ENCODE measurements at regions not wholly inside any gene's neighbourhood (a gene's known extent, or its start where the extent isn't known, plus 50 kb on each side); places are given as distances from the start of the nearest gene placed in this dataset.
A peak's percentile ranks its signal among the peaks of the same experiment; 100 is the strongest.

GRCh38 chr5:88399561-88399960 is 130.9 kb upstream of the TMEM161B start:
- Histone ChIP-seq H3K4me3 (no peak overlapping the region), H3K36me3 (no peaks in the 10 kb centered on the region), H3K27ac (no peak overlapping the region), H3K4me1 (no peaks in the 10 kb centered on the region), H3K27me3 (no peaks in the 10 kb centered on the region), H3K9me3 (no peaks in the 10 kb centered on the region)
- no peak for DNase-seq
- TF ChIP-seq, protein P1, sequence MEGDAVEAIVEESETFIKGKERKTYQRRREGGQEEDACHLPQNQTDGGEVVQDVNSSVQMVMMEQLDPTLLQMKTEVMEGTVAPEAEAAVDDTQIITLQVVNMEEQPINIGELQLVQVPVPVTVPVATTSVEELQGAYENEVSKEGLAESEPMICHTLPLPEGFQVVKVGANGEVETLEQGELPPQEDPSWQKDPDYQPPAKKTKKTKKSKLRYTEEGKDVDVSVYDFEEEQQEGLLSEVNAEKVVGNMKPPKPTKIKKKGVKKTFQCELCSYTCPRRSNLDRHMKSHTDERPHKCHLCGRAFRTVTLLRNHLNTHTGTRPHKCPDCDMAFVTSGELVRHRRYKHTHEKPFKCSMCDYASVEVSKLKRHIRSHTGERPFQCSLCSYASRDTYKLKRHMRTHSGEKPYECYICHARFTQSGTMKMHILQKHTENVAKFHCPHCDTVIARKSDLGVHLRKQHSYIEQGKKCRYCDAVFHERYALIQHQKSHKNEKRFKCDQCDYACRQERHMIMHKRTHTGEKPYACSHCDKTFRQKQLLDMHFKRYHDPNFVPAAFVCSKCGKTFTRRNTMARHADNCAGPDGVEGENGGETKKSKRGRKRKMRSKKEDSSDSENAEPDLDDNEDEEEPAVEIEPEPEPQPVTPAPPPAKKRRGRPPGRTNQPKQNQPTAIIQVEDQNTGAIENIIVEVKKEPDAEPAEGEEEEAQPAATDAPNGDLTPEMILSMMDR (IDR thresholded peaks at IDR 0.05) = no peak
- intact Hi-C loops (cut with DNase I; ENCODE audit: low total_unique reads) = no loop called here

GRCh38 chr5:88398316-88398715 is 129.7 kb upstream of the TMEM161B start:
- H3K4me3 ChIP-seq = no peak overlapping the region
- H3K27ac ChIP-seq = no peak overlapping the region
- H3K9me3 ChIP-seq = no peaks in the 10 kb centered on the region
- intact Hi-C loops (cut with DNase I; ENCODE audit: low total_unique reads) = no loop called here
- H3K27me3 ChIP-seq = no peaks in the 10 kb centered on the region
- no peak for DNase-seq
- H3K36me3 ChIP-seq = no peaks in the 10 kb centered on the region
- no peaks in the 10 kb centered on the region for H3K4me1 ChIP-seq
- TF ChIP-seq, protein P1 (IDR thresholded peaks at IDR 0.05) = no peak

- TF ChIP-seq, protein P1 (IDR thresholded peaks at IDR 0.05) = no peak
- H3K27ac ChIP-seq = no peak overlapping the region
Measured at GRCh38 chr5:88396751-88397281, 128.2 kb upstream of the TMEM161B start.

GRCh38 chr5:88396000-88396535 is 127.4 kb upstream of the TMEM161B start:
- intact Hi-C loops (cut with DNase I; ENCODE audit: low total_unique reads) = no loop called here
- H3K4me1 ChIP-seq = no peaks in the 10 kb centered on the region
- H3K36me3 ChIP-seq = no peaks in the 10 kb centered on the region
- H3K27me3 ChIP-seq = no peaks in the 10 kb centered on the region
- no peak overlapping the region for H3K27ac ChIP-seq
- TF ChIP-seq, protein P1 (IDR thresholded peaks at IDR 0.05) = no peak
- no peak for DNase-seq
- no peak overlapping the region for H3K4me3 ChIP-seq
- no peaks in the 10 kb centered on the region for H3K9me3 ChIP-seq

More at GRCh38 chr5:88396751-88397281, 128.2 kb upstream of the TMEM161B start:
- intact Hi-C loops (cut with DNase I; ENCODE audit: low total_unique reads) = no loop called here
- Histone ChIP-seq H3K4me3 (peak overlapping the region in 1 of 2 donors; percentile 28), H3K36me3 (no peaks in the 10 kb centered on the region), H3K27me3 (no peaks in the 10 kb centered on the region), H3K9me3 (no peaks in the 10 kb centered on the region), H3K4me1 (no peaks in the 10 kb centered on the region)
- DNase-seq = no peak

DNA sequence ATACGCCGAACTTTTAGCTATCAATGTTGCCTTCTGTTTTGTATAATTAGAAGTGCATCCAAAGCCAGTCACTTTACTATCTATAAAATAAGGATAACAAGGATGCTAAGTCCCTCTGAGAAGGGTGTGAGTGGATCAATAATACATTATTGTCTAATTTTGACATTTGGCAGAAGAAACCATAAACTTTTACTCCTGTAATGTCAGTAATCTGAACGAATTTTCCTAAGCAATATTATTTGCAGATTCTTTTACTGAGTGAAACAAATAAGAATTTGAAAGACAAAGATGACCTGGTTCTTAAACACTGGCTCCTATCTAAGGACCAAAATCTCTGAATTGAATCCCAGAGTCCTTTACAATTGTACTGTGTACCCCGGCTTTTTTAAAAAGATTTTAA is 126.6 kb upstream of the TMEM161B start:
- no peak for DNase-seq
- intact Hi-C loops (cut with DNase I; ENCODE audit: low total_unique reads) = no loop called here
- TF ChIP-seq, protein P1 (IDR thresholded peaks at IDR 0.05) = no peak
- Histone ChIP-seq H3K27ac (no peak overlapping the region), H3K4me3 (no peak overlapping the region), H3K36me3 (no peaks in the 10 kb centered on the region), H3K4me1 (no peaks in the 10 kb centered on the region), H3K27me3 (no peaks in the 10 kb centered on the region), H3K9me3 (no peaks in the 10 kb centered on the region)
